ENCODE measurements at regions not wholly inside any gene's neighbourhood (a gene's known extent, or its start where the extent isn't known, plus 50 kb on each side); places are given as distances from the start of the nearest gene placed in this dataset.

GRCh38 chr20:60505423-60505822 is 547.2 kb downstream of the CDH26 start:
- ATAC-seq (no peak), DNase-seq (no peak)
- TF ChIP-seq, protein P1, sequence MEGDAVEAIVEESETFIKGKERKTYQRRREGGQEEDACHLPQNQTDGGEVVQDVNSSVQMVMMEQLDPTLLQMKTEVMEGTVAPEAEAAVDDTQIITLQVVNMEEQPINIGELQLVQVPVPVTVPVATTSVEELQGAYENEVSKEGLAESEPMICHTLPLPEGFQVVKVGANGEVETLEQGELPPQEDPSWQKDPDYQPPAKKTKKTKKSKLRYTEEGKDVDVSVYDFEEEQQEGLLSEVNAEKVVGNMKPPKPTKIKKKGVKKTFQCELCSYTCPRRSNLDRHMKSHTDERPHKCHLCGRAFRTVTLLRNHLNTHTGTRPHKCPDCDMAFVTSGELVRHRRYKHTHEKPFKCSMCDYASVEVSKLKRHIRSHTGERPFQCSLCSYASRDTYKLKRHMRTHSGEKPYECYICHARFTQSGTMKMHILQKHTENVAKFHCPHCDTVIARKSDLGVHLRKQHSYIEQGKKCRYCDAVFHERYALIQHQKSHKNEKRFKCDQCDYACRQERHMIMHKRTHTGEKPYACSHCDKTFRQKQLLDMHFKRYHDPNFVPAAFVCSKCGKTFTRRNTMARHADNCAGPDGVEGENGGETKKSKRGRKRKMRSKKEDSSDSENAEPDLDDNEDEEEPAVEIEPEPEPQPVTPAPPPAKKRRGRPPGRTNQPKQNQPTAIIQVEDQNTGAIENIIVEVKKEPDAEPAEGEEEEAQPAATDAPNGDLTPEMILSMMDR (IDR thresholded peaks at IDR 0.05), result no peak
- Histone ChIP-seq H3K27ac (no peak overlapping the region), H3K4me3 (no peak overlapping the region), H3K9me3 (no peaks in the 10 kb centered on the region), H3K4me1 (no peaks in the 10 kb centered on the region), H3K36me3 (no peaks in the 10 kb centered on the region), H3K27me3 (peaks cover 0 to 25% (median 0%) of the 10 kb centered on the region in 7 donors)
- 58 to 59% methylated on average over 3 of the region's 3 CpGs for WGBS, 2 donors
- intact Hi-C loops (cut with DNase I), result no loop called here

DNA sequence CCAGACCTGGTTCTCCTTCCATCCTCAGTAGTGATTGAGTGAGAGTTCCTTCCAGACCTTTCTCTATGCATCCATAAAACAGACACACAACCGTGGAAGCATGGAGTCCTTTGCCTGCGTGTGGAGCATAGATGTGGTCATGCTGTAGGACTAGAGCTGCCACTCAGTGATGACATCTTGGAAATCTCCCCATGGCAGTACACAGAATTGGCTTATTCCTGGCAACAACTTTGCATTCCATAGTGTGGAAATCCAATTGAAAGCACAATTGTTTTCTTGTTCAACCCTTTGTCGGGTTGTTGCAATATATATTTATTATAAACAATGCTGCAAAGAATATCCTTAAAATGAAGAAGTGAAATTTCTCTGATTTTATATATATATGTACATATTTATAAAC is 547.8 kb downstream of the CDH26 start:
- 85 to 86% methylated on average over 3 of the region's 3 CpGs for WGBS, 2 donors
- H3K27me3 ChIP-seq, result peaks cover 0 to 25% (median 0%) of the 10 kb centered on the region in 7 donors
- TF ChIP-seq, protein P1 (IDR thresholded peaks at IDR 0.05), result no peak
- H3K4me1 ChIP-seq, result no peaks in the 10 kb centered on the region
- ATAC-seq (no peak), DNase-seq (no peak)
- H3K4me3 ChIP-seq, result no peak overlapping the region
- intact Hi-C loops (cut with DNase I), result no loop called here
- H3K36me3 ChIP-seq, result no peaks in the 10 kb centered on the region
- no peaks in the 10 kb centered on the region for H3K9me3 ChIP-seq
- no peak overlapping the region for H3K27ac ChIP-seq

- ATAC-seq, result no peak
- no peak for DNase-seq
- WGBS, 2 donors, result 65 to 70% methylated on average over 9 of the region's 9 CpGs
- TF ChIP-seq, protein P1 (IDR thresholded peaks at IDR 0.05), result no peak
- no peaks in the 10 kb centered on the region for H3K9me3 ChIP-seq
- no peak overlapping the region for H3K27ac ChIP-seq
- H3K4me3 ChIP-seq, result no peak overlapping the region
- H3K27me3 ChIP-seq, result peaks cover 0 to 25% (median 0%) of the 10 kb centered on the region in 7 donors
- no peaks in the 10 kb centered on the region for H3K4me1 ChIP-seq
- intact Hi-C loops (cut with DNase I), result no loop called here
- H3K36me3 ChIP-seq, result no peaks in the 10 kb centered on the region
Observed at GRCh38 chr20:60507087-60507694, 549.0 kb downstream of the CDH26 start.

- peaks cover 0 to 25% (median 0%) of the 10 kb centered on the region in 7 donors for H3K27me3 ChIP-seq
- ATAC-seq, result no peak
- WGBS, 2 donors, result 78 to 84% methylated on average over 4 of the region's 4 CpGs
Observed at GRCh38 chr20:60509407-60509806, 551.2 kb downstream of the CDH26 start.

More at GRCh38 chr20:60509407-60509806, 551.2 kb downstream of the CDH26 start:
- no peak for DNase-seq
- H3K4me1 ChIP-seq, result no peaks in the 10 kb centered on the region
- TF ChIP-seq, protein P1 (IDR thresholded peaks at IDR 0.05), result no peak
- no peak overlapping the region for H3K4me3 ChIP-seq
- H3K9me3 ChIP-seq, result peaks cover 0 to 9% (median 0%) of the 10 kb centered on the region in 11 donors
- no peaks in the 10 kb centered on the region for H3K36me3 ChIP-seq
- intact Hi-C loops (cut with DNase I), result no loop called here
- no peak overlapping the region for H3K27ac ChIP-seq

Data from heart right ventricle (tissue), 16 donors.